Fibroblast of pulmonary artery (primary cell): ENCODE measurements at regions not wholly inside any gene's neighbourhood (a gene's known extent, or its start where the extent isn't known, plus 50 kb on each side); places are given as distances from the start of the nearest gene placed in this dataset.
A peak's percentile ranks its signal among the peaks of the same experiment; 100 is the strongest.

Experiments
- DNase-seq: peaks from one replicate; pipeline ENCODE4 v3.0.0-alpha.2; 2010; ENCODE audit warnings: low read depth
- H3K4me3 ChIP-seq: replicated peaks from 2 replicates; pipeline ENCODE4 v1.5.1; 2011; ENCODE audit warnings: low read depth, mild to moderate bottlenecking, control low read depth, low read length, moderate library complexity
- TF ChIP-seq, protein P1 (sequence below): IDR thresholded peaks from 2 replicates; pipeline ENCODE4 v1.5.1; 2011; ENCODE audit warnings: mild to moderate bottlenecking, control low read depth, low read length, inconsistent platforms; ENCODE audit errors: missing control alignments

DNA sequence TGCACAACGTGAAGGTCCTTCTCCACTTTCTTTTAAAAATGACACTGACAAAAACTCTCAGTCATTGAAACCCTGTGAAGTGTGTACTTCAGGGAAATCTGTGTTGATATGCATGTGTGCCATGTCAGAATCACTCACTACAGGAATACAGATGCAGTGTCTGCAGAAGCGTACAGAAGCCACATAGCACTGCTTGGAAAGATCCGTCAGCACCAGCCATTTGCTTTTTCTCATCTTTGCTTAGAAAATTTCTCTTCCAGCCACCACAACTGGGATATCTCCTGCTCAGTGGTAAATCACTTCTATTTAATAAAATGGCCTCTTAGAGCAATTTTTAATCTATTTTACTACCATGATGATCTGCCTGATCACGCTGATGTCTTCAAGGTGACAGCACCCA, 91.3 kb upstream of the ARHGEF26 start:
- H3K4me3 ChIP-seq, result no peak overlapping the region
- TF ChIP-seq, protein P1, sequence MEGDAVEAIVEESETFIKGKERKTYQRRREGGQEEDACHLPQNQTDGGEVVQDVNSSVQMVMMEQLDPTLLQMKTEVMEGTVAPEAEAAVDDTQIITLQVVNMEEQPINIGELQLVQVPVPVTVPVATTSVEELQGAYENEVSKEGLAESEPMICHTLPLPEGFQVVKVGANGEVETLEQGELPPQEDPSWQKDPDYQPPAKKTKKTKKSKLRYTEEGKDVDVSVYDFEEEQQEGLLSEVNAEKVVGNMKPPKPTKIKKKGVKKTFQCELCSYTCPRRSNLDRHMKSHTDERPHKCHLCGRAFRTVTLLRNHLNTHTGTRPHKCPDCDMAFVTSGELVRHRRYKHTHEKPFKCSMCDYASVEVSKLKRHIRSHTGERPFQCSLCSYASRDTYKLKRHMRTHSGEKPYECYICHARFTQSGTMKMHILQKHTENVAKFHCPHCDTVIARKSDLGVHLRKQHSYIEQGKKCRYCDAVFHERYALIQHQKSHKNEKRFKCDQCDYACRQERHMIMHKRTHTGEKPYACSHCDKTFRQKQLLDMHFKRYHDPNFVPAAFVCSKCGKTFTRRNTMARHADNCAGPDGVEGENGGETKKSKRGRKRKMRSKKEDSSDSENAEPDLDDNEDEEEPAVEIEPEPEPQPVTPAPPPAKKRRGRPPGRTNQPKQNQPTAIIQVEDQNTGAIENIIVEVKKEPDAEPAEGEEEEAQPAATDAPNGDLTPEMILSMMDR, result no peak
- no peak for DNase-seq

DNA sequence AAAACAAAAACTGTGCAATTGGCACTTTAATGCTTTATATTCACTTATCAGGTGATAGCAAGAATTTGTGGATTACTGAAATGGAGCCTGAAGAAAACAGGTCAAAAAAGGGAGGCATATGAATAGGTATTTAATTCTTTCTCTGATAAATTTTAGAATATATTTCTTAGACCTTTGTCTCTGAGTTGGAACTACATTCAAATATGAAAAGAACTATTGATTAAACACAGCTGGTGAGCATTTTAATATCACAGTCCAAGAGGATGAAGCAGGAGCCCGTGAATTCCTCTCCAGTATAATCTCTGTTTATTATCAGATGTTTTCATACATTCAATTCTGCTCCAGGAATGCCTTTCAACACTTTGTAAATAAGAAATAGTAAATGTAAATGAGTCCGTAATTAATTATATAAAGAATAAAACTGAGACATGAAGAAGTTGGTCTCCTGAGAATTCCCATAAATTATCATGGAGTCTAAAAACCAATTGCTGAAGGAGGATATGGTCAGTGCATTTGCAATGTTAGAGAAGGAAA, 86.3 kb upstream of the ARHGEF26 start:
- H3K4me3 ChIP-seq, result no peak overlapping the region
- TF ChIP-seq, protein P1, result no peak
- no peak for DNase-seq

DNA sequence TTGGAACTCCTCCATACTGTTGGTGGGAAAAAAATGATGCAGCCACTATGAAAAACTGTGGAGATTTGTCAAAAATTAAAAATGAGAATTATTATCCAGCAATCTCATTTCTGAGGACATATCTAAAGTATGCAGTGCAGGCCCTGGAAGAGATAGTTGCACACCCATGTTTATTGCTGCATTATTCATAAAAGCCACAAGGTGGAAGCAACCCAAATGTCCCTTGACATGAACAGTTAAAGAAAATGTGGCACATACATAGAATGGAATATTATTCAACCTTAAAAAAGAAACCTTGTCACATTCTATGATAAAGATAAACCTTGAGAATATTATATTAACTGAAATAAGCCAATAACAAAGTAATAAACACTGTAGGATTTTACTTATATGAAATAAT, 80.9 kb upstream of the ARHGEF26 start:
- H3K4me3 ChIP-seq, result no peak overlapping the region
- DNase-seq, result peak; percentile 55
- TF ChIP-seq, protein P1, result peak; percentile 56

DNA sequence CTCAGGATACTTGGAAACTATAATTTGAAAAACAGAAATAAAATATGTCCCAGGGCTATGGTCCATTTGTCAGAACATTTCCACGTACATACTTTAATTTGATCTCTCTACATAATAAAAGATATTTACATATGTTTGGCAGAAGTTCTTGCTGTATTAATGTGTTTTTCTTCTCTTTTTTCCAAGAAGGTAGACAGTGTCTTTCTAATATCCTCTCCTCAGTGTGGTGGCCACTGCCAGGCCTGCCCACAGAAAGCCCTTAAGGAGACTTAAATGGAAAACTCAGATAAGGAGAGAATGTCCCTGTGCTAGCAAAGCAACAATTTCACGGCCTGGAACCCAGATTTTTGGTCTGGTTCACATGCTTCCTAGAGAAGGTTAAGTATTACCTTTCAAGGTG, 76.5 kb upstream of the ARHGEF26 start:
- no peak overlapping the region for H3K4me3 ChIP-seq
- TF ChIP-seq, protein P1, result no peak
- DNase-seq, result no peak

DNA sequence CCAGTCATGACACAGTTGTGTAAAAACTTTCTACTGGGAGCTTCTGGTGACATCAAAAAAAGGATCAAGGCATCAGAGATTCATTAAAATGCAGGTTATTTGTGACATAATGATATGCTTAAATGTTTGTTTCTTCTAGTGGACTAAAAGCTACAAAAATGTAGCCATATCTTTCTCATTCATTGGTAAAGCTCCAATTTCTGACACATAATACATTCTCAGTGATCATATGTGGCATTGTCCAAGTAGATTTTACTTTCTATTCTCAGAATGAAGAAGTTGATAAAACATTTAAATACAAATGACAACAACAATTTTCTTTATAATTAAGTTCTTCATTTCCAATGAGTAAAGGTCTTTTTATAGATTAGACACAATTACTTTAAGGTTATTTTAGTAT, 71.0 kb upstream of the ARHGEF26 start:
- DNase-seq, result no peak
- TF ChIP-seq, protein P1, result no peak

DNA sequence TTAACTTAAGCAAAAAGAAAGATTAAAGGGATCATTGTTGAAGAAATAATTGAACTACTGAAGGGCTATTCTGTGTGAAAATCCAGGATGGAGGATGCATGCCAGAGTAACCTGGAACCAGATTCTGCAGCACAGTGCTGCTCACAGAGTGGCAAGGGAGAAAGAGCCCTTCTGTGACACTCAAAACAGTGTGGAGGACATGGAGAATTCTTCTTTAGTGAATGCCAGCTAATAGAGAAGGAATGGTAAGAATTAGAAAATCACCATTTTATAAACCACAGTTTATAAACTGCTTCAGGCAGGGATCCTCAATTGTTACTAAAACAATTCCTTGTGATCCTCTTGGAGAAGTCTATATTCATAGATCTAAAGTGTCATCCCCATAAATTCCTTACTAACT, 70.4 kb upstream of the ARHGEF26 start:
- H3K4me3 ChIP-seq, result no peak overlapping the region
- TF ChIP-seq, protein P1, result no peak
- DNase-seq, result no peak

More for the DNA sequence above, 71.0 kb upstream of the ARHGEF26 start:
- H3K4me3 ChIP-seq, result no peak overlapping the region

DNA sequence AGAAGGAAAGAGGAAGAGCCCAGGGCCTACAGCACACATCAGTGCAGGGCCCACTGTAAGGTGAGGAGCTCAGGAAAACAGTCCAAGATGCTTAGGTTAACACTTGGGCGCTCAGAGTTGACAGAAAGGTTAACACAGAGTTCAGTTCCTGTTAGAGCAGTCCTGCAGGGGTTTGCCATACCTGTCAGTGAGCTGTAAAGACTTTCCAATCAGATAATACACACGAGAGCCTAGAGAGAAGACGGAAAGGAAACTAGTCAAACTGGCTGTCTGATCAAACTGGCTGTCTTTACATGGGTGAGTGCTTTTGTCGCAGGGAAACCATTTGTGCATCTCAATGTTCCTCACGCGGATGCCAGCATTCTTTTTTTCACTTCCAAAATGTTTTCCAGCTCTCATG, 61.4 kb upstream of the ARHGEF26 start:
- TF ChIP-seq, protein P1, result no peak
- DNase-seq, result peak; percentile 16
- no peak overlapping the region for H3K4me3 ChIP-seq
